GM21423 (cell line): ENCODE measurements at regions not wholly inside any gene's neighbourhood (a gene's known extent, or its start where the extent isn't known, plus 50 kb on each side); places are given as distances from the start of the nearest gene placed in this dataset.
"Not testable (repeated sequence)": the region's sequence is repeated elsewhere in the genome, so short reads cannot be mapped to it uniquely, and the experiment has no call there.

Experiments
- ATAC-seq: cut with Tn5 transposase; IDR thresholded peaks from one replicate; pipeline ENCODE4 v1.9.1; 2021; ENCODE audit warnings: mild to moderate bottlenecking, moderate library complexity; ENCODE audit not compliant: unreplicated experiment

GRCh38 chr6:8652710-8653109, 217.4 kb upstream of the SLC35B3 start:
- ATAC-seq: no peak

GRCh38 chr6:8651998-8652397, 216.7 kb upstream of the SLC35B3 start:
- no peak for ATAC-seq

- no peak for ATAC-seq
Measured at GRCh38 chr6:8645212-8645611, 209.9 kb upstream of the SLC35B3 start.

- no peak for ATAC-seq
Measured at GRCh38 chr6:8644306-8644705, 209.0 kb upstream of the SLC35B3 start.

GRCh38 chr6:8642854-8643253, 207.5 kb upstream of the SLC35B3 start:
- ATAC-seq: no peak

GRCh38 chr6:8642131-8642530, 206.8 kb upstream of the SLC35B3 start:
- ATAC-seq: no peak

- no peak for ATAC-seq
Measured at GRCh38 chr6:8639928-8640649, 204.7 kb upstream of the SLC35B3 start.

GRCh38 chr6:8637896-8638597, 202.7 kb upstream of the SLC35B3 start:
- ATAC-seq: no peak

GRCh38 chr6:8633762-8634161, 198.4 kb upstream of the SLC35B3 start:
- no peak for ATAC-seq

GRCh38 chr6:8628736-8629135, 193.4 kb upstream of the SLC35B3 start:
- no peak for ATAC-seq

GRCh38 chr6:8628063-8628462, 192.7 kb upstream of the SLC35B3 start:
- no peak for ATAC-seq

GRCh38 chr6:8627085-8627861, 191.9 kb upstream of the SLC35B3 start:
- peak; percentile 58 for ATAC-seq

- ATAC-seq: no peak
Measured at GRCh38 chr6:8624665-8625064, 189.3 kb upstream of the SLC35B3 start.

GRCh38 chr6:8623441-8623840, 188.1 kb upstream of the SLC35B3 start:
- ATAC-seq: no peak

GRCh38 chr6:8619853-8620252, 184.5 kb upstream of the SLC35B3 start:
- ATAC-seq: no peak

- ATAC-seq: not testable (repeated sequence)
Measured at GRCh38 chr6:8619408-8619807, 184.1 kb upstream of the SLC35B3 start.

- no peak for ATAC-seq
Measured at GRCh38 chr6:8608737-8609136, 173.4 kb upstream of the SLC35B3 start.

GRCh38 chr6:8589941-8590729, 154.8 kb upstream of the SLC35B3 start:
- no peak for ATAC-seq

- no peak for ATAC-seq
Measured at GRCh38 chr6:8588176-8588575, 152.8 kb upstream of the SLC35B3 start.

- no peak for ATAC-seq
Measured at GRCh38 chr6:8583291-8583690, 147.9 kb upstream of the SLC35B3 start.

- no peak for ATAC-seq
Measured at GRCh38 chr6:8579372-8579771, 144.0 kb upstream of the SLC35B3 start.
